ENCODE measurements at regions not wholly inside any gene's neighbourhood (a gene's known extent, or its start where the extent isn't known, plus 50 kb on each side); places are given as distances from the start of the nearest gene placed in this dataset.

DNA sequence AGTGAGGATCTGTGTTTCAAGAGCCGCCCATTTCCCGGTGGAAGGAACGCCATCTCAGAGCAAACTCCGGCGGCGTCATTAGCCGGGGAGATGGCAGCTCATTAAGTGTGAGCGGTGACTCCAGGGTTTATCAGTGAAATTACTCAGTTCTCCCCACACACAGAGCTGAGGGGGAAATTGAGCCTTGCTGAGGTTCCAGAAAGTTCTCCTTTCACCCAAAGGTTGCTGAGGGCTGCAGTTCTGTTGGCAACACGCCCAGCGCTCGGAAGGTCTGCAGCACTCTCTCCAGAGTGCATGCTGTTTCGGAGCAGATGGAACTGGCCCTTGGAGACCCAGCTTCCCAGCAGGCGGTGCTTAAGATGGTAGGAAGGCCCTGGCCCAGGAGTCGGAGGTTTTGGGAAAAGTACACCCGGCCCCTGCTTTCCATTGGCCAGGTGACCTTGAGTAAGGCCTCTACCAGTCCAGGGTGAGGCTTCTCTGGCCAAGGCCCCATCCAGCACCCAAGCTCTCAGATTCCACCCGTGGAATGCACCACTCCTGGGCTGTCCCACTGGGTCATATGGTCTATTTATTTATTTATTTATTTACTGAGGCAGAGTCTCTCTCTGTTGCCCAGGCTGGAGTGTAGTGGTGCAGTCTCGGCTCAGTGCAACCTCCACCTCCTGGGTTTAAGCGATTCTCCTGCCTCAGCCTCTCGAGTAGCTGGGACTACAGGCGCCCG, 167.7 kb upstream of the CIBAR2 start:
- Histone ChIP-seq H3K9ac (ENCODE audit: extremely low read depth, insufficient read length, low read length) (no peak overlapping the region), H4K20me1 (ENCODE audit: control insufficient read depth, insufficient read depth, insufficient read length) (no peaks in the 10 kb centered on the region), H3K4ac (ENCODE audit: low read depth, low read length) (no peak overlapping the region), H3T11ph (ENCODE audit: low read length) (no peak overlapping the region), H2BK20ac (ENCODE audit: low read depth, low read length, poor library complexity, severe bottlenecking) (no peak overlapping the region), H2AFZ (ENCODE audit: low read length) (no peak overlapping the region), H3K23ac (ENCODE audit: insufficient read length, low read depth, low read length) (no peak overlapping the region), H3K79me1 (ENCODE audit: insufficient read depth, low read depth, low read length, poor library complexity, severe bottlenecking) (no peaks in the 10 kb centered on the region), H2BK120ac (ENCODE audit: low read depth, low read length, poor library complexity, severe bottlenecking) (no peak overlapping the region), H2BK15ac (ENCODE audit: low read depth, low read length) (no peak overlapping the region), H2AK5ac (ENCODE audit: insufficient read length, low read length) (no peak overlapping the region), H4K91ac (ENCODE audit: insufficient read length, low read depth, low read length) (no peak overlapping the region), H3K9me3 (ENCODE audit: control insufficient read depth, low read depth, low read length) (no peaks in the 10 kb centered on the region), H3K27ac (ENCODE audit: insufficient read length, low read depth, low read length) (no peak overlapping the region), H3K79me2 (ENCODE audit: insufficient read depth, low read length) (no peaks in the 10 kb centered on the region), H3K23me2 (ENCODE audit: insufficient read length, low read depth, low read length, poor library complexity, severe bottlenecking) (no peaks in the 10 kb centered on the region), H3K4me1 (ENCODE audit: insufficient read depth, low read length) (no peaks in the 10 kb centered on the region), H2BK12ac (ENCODE audit: insufficient read length, low read depth, low read length) (no peak overlapping the region), H3K4me2 (ENCODE audit: insufficient read depth, insufficient read length, low read length) (no peak overlapping the region), H4K5ac (ENCODE audit: insufficient read length, low read depth, low read length) (no peak overlapping the region), H3K56ac (ENCODE audit: insufficient read length, low read depth, low read length) (no peak overlapping the region), H2BK5ac (ENCODE audit: insufficient read length, low read length) (no peak overlapping the region), H3K27me3 (ENCODE audit: insufficient read depth, low read length) (no peaks in the 10 kb centered on the region), H3K14ac (ENCODE audit: insufficient read depth, low read length) (no peak overlapping the region), H3K18ac (ENCODE audit: insufficient read length, low read depth, low read length) (no peak overlapping the region), H4K8ac (replicated peaks; ENCODE audit: insufficient read length, low read depth, low read length) (no peak overlapping the region)
- H3K27ac Mint-ChIP-seq, result peak overlapping the region in 2 of 3 experiments; percentile 49 to 82; a peak in 1 of 7 replicates
- H3K9me3 Mint-ChIP-seq, result no peaks in the 10 kb centered on the region
- no peak for DNase-seq
- H3K27me3 Mint-ChIP-seq (ENCODE audit: low read depth), result no peaks in the 10 kb centered on the region
- no peaks in the 10 kb centered on the region for H3K36me3 Mint-ChIP-seq (ENCODE audit: insufficient read depth in 1 of 3, low read depth in 3 of 3)
- H3K4me1 Mint-ChIP-seq, result peaks cover 8 to 28% of the 10 kb centered on the region in 2 experiments
- TF ChIP-seq, protein P1, sequence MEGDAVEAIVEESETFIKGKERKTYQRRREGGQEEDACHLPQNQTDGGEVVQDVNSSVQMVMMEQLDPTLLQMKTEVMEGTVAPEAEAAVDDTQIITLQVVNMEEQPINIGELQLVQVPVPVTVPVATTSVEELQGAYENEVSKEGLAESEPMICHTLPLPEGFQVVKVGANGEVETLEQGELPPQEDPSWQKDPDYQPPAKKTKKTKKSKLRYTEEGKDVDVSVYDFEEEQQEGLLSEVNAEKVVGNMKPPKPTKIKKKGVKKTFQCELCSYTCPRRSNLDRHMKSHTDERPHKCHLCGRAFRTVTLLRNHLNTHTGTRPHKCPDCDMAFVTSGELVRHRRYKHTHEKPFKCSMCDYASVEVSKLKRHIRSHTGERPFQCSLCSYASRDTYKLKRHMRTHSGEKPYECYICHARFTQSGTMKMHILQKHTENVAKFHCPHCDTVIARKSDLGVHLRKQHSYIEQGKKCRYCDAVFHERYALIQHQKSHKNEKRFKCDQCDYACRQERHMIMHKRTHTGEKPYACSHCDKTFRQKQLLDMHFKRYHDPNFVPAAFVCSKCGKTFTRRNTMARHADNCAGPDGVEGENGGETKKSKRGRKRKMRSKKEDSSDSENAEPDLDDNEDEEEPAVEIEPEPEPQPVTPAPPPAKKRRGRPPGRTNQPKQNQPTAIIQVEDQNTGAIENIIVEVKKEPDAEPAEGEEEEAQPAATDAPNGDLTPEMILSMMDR (conservative IDR thresholded peaks at IDR 0.05), result no peak
- H3K4me3 Mint-ChIP-seq, result no peak overlapping the region
- WGBS (ENCODE audit: extremely low coverage, insufficient read length, low lambda C conversion rate), result no CpG with 5 or more reads among the region's 21 CpGs

Measured in H9 (cell line).